BE2C (cell line): ENCODE measurements at regions not wholly inside any gene's neighbourhood (a gene's known extent, or its start where the extent isn't known, plus 50 kb on each side); places are given as distances from the start of the nearest gene placed in this dataset.

Source experiments
- DNase-seq: peaks from one replicate; pipeline ENCODE4 v3.0.0-alpha.2; 2020
- H3K27me3 ChIP-seq: fragments of 250-450 bp; sonication (Bioruptor Pico); 2 replicates; pipeline ENCODE4 v1.5.1; 2020; ENCODE audit warnings: mild to moderate bottlenecking
- H3K36me3 ChIP-seq: fragments of 250-450 bp; sonication (Bioruptor Pico); 2 replicates; pipeline ENCODE4 v1.5.1; 2020; ENCODE audit warnings: mild to moderate bottlenecking
- H3K4me1 ChIP-seq: fragments of 250-450 bp; sonication (Bioruptor Pico); 2 replicates; pipeline ENCODE4 v1.5.1; 2020
- H3K4me3 ChIP-seq: 2 replicates; pipeline ENCODE4 v1.5.1; 2011; ENCODE audit warnings: low read depth, low read length
- H3K9me3 ChIP-seq: fragments of 250-450 bp; sonication (Bioruptor Pico); 2 replicates; pipeline ENCODE4 v1.5.1; 2020
- CTCF ChIP-seq: IDR thresholded peaks from 2 replicates; pipeline ENCODE4 v1.5.1; 2012; ENCODE audit warnings: mild to moderate bottlenecking, low read depth, low read length

- H3K4me3 ChIP-seq: no peak overlapping the region
- no peaks in the 10 kb centered on the region for H3K36me3 ChIP-seq
- no peaks in the 10 kb centered on the region for H3K4me1 ChIP-seq
- H3K9me3 ChIP-seq: no peaks in the 10 kb centered on the region; the same call in 1 of the 2 replicates
- no peaks in the 10 kb centered on the region for H3K27me3 ChIP-seq
- DNase-seq: no peak
- TF ChIP-seq CTCF: no peak
Measured at GRCh38 chr1:208570362-208570761, 326.2 kb upstream of the PLXNA2 start.

- Histone ChIP-seq H3K9me3 (no peaks in the 10 kb centered on the region), H3K36me3 (no peaks in the 10 kb centered on the region), H3K27me3 (no peaks in the 10 kb centered on the region), H3K4me3 (no peak overlapping the region), H3K4me1 (no peaks in the 10 kb centered on the region; the same call in 1 of the 2 replicates)
- no peak for DNase-seq
- no peak for TF ChIP-seq CTCF
Measured at GRCh38 chr1:208576425-208576824, 332.2 kb upstream of the PLXNA2 start.

- H3K4me1 ChIP-seq: no peaks in the 10 kb centered on the region; the same call in 1 of the 2 replicates
- H3K27me3 ChIP-seq: no peaks in the 10 kb centered on the region
- no peaks in the 10 kb centered on the region for H3K9me3 ChIP-seq
- no peak overlapping the region for H3K4me3 ChIP-seq
- TF ChIP-seq CTCF: no peak
- no peak for DNase-seq
- H3K36me3 ChIP-seq: no peaks in the 10 kb centered on the region
Measured at GRCh38 chr1:208577381-208577905, 333.3 kb upstream of the PLXNA2 start.

- Histone ChIP-seq H3K27me3 (no peaks in the 10 kb centered on the region), H3K36me3 (no peaks in the 10 kb centered on the region), H3K4me3 (no peak overlapping the region), H3K4me1 (peaks cover 3% of the 10 kb centered on the region), H3K9me3 (no peaks in the 10 kb centered on the region)
- TF ChIP-seq CTCF: no peak
- no peak for DNase-seq
Measured at GRCh38 chr1:208581209-208581608, 337.0 kb upstream of the PLXNA2 start.

- no peak for TF ChIP-seq CTCF
Measured at GRCh38 chr1:208581667-208582066, 337.5 kb upstream of the PLXNA2 start.

GRCh38 chr1:208584167-208584755 is 340.1 kb upstream of the PLXNA2 start:
- Histone ChIP-seq H3K36me3 (no peaks in the 10 kb centered on the region), H3K4me1 (peaks cover 3% of the 10 kb centered on the region), H3K9me3 (no peaks in the 10 kb centered on the region), H3K4me3 (no peak overlapping the region), H3K27me3 (no peaks in the 10 kb centered on the region)
- no peak for TF ChIP-seq CTCF
- DNase-seq: no peak

More at GRCh38 chr1:208581667-208582066, 337.5 kb upstream of the PLXNA2 start:
- H3K36me3 ChIP-seq: no peaks in the 10 kb centered on the region
- no peaks in the 10 kb centered on the region for H3K9me3 ChIP-seq
- no peaks in the 10 kb centered on the region for H3K27me3 ChIP-seq
- no peak overlapping the region for H3K4me3 ChIP-seq
- no peak for DNase-seq
- H3K4me1 ChIP-seq: peaks cover 3% of the 10 kb centered on the region
